ENCODE measurements at regions not wholly inside any gene's neighbourhood (a gene's known extent, or its start where the extent isn't known, plus 50 kb on each side); places are given as distances from the start of the nearest gene placed in this dataset.

- ATAC-seq (no peak), DNase-seq (no peak)
- ChIA-PET CTCF (no interaction called here), POLR2A (no interaction called here)
- peaks cover 2% of the 10 kb centered on the region for H3K27me3 Mint-ChIP-seq
- peaks cover 9% of the 10 kb centered on the region for H3K4me1 Mint-ChIP-seq
- intact Hi-C loops (cut with DNase I, micrococcal nuclease): no loop called here
- H3K9me3 Mint-ChIP-seq (ENCODE audit: low read depth): no peaks in the 10 kb centered on the region
- H3K4me3 Mint-ChIP-seq: no peak overlapping the region
- no peak overlapping the region for H3K27ac Mint-ChIP-seq
- no peaks in the 10 kb centered on the region for H3K36me3 Mint-ChIP-seq (ENCODE audit: low read depth)
These were observed 237.8 kb upstream of the GSE1 start for GRCh38 chr16:85375282-85375681.

- DNase-seq (no peak), ATAC-seq (no peak)
- H3K9me3 Mint-ChIP-seq (ENCODE audit: low read depth): no peaks in the 10 kb centered on the region
- no peak overlapping the region for H3K4me3 Mint-ChIP-seq
- intact Hi-C loops (cut with DNase I, micrococcal nuclease): no loop called here
- H3K27me3 Mint-ChIP-seq: peaks cover 6% of the 10 kb centered on the region
- ChIA-PET POLR2A (no interaction called here), CTCF (no interaction called here)
- no peaks in the 10 kb centered on the region for H3K36me3 Mint-ChIP-seq (ENCODE audit: low read depth)
- no peak overlapping the region for H3K27ac Mint-ChIP-seq
- peaks cover 9% of the 10 kb centered on the region for H3K4me1 Mint-ChIP-seq
These were observed 236.6 kb upstream of the GSE1 start for GRCh38 chr16:85376292-85377095.

DNA sequence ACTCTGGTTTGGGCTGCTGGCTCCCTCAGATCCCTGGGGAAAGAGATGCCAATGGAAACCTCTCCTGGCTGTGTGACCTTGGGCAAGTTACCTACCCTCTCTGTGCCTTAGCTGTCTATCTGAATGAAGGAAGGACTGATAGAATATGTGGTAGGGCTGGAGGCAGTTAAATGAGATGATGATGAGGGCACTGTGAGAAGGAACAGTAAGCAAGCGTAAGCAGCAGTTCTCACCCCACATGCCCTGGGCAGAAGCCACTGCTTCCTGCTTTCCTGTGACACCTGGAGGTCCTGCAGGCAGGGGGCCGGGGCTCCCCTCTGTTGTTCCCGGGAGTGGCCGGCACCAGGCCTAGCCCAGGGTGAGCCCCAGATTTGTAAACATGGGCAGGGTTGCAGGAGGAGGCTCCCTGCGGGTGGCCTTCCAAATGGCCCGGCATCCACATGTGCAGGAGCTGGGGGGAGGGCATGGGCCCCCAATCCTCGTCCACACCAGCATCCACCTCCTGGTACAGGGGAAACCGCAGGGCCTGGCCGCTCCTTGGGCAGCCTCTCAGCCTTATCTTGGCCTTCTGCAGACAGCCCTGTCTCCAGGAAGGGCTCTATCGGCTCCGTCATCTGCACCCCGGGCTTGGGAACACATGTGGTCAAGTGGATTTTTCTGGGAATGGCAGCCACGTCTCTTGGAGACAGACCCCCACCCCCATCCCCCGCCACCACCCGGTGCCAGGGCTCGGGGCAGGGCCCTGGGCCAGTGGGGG lies 235.6 kb upstream of the GSE1 start:
- Mint-ChIP-seq H3K4me3 (no peak overlapping the region), H3K4me1 (peaks cover 7% of the 10 kb centered on the region), H3K9me3 (ENCODE audit: low read depth) (no peaks in the 10 kb centered on the region), H3K27ac (no peak overlapping the region), H3K36me3 (ENCODE audit: low read depth) (no peaks in the 10 kb centered on the region), H3K27me3 (peaks cover 6% of the 10 kb centered on the region)
- DNase-seq (no peak), ATAC-seq (no peak)
- intact Hi-C loops (cut with DNase I, micrococcal nuclease): no loop called here
- CTCF ChIA-PET: interaction anchor here (0.6 to 1.3 kb wide), 3 partner anchors 40 to 281 kb away, joined by 3 to 4 read pairs (median 4); no protein-coding TSS in a partner anchor
- POLR2A ChIA-PET: no interaction called here

- Mint-ChIP-seq H3K9me3 (ENCODE audit: low read depth) (no peaks in the 10 kb centered on the region), H3K27me3 (peaks cover 6% of the 10 kb centered on the region), H3K4me1 (no peaks in the 10 kb centered on the region), H3K36me3 (ENCODE audit: low read depth) (no peaks in the 10 kb centered on the region), H3K4me3 (no peak overlapping the region), H3K27ac (no peak overlapping the region)
- ChIA-PET CTCF (interaction anchor here (0.6 to 1.3 kb wide), 2 partner anchors 113 to 281 kb away, joined by 3 to 4 read pairs; no protein-coding TSS in a partner anchor), POLR2A (no interaction called here)
- intact Hi-C loops (cut with DNase I, micrococcal nuclease): no loop called here
- DNase-seq (no peak), ATAC-seq (no peak)
These were observed 234.7 kb upstream of the GSE1 start for GRCh38 chr16:85378145-85379040.

GRCh38 chr16:85379041-85380001 lies 233.8 kb upstream of the GSE1 start:
- CTCF ChIA-PET: interaction anchor here (1.2 kb wide), 1 partner anchor 11 kb away, joined by 3 read pairs; no protein-coding TSS in a partner anchor
- DNase-seq (no peak), ATAC-seq (no peak)
- POLR2A ChIA-PET: no interaction called here
- H3K27ac Mint-ChIP-seq: no peak overlapping the region
- peaks cover 6% of the 10 kb centered on the region for H3K27me3 Mint-ChIP-seq
- H3K4me1 Mint-ChIP-seq: no peaks in the 10 kb centered on the region
- intact Hi-C loops (cut with DNase I, micrococcal nuclease): no loop called here
- no peak overlapping the region for H3K4me3 Mint-ChIP-seq
- H3K36me3 Mint-ChIP-seq (ENCODE audit: low read depth): no peaks in the 10 kb centered on the region
- no peaks in the 10 kb centered on the region for H3K9me3 Mint-ChIP-seq (ENCODE audit: low read depth)

- CTCF ChIA-PET: interaction anchor here (0.7 to 1.5 kb wide), 3 partner anchors 10 to 236 kb away, joined by 3 to 5 read pairs (median 3); no protein-coding TSS in a partner anchor
- POLR2A ChIA-PET: no interaction called here
- Mint-ChIP-seq H3K9me3 (ENCODE audit: low read depth) (no peaks in the 10 kb centered on the region), H3K27ac (no peak overlapping the region), H3K36me3 (ENCODE audit: low read depth) (no peaks in the 10 kb centered on the region), H3K4me3 (no peak overlapping the region), H3K27me3 (peaks cover 6% of the 10 kb centered on the region), H3K4me1 (no peaks in the 10 kb centered on the region)
- no peak for ATAC-seq
- intact Hi-C loops (cut with DNase I, micrococcal nuclease): no loop called here
- no peak for DNase-seq
These were observed 233.1 kb upstream of the GSE1 start for GRCh38 chr16:85380002-85380395.

DNA sequence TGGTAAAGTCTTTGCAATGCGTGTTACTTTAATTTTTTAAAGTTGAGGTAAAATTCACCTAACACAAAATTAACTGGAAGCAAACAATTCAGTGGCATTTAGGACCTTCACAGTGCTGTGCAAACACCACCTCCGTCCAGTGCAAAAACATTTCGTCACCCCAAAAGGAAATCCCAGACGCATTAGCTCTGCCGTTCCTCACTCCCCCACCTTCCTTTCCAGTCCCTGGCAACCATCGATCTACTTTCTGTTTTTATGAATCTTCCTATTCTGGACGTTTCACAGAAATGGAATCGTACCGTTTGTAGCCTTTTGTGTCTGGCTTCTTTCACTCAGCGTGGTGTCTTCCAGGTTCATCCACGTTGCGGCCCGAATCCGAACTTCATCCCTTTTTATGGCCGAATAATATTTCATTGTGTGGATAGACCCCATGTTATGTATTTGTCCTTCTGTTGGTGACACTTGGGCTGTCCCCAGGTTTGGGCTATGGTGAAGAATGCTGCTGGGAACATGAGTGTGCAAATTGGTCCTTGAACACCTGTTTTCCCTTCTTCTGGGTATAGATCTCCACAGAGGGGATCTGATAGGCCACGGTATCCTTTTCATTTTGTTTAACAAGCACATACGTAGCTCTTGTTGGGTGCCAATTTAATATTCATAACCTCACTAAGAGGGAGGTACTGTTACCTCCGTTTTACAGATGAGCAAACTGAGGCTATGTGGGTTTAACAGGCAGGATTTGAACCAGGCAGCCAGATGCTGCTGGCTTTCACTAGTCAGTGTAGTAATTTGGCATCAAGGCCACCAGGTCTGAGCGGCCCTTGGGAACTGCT lies 232.0 kb upstream of the GSE1 start:
- H3K27me3 Mint-ChIP-seq: peaks cover 6% of the 10 kb centered on the region
- no peaks in the 10 kb centered on the region for H3K9me3 Mint-ChIP-seq (ENCODE audit: low read depth)
- POLR2A ChIA-PET: no interaction called here
- ATAC-seq (no peak), DNase-seq (no peak)
- no peak overlapping the region for H3K27ac Mint-ChIP-seq
- no peak overlapping the region for H3K4me3 Mint-ChIP-seq
- no peaks in the 10 kb centered on the region for H3K36me3 Mint-ChIP-seq (ENCODE audit: low read depth)
- intact Hi-C loops (cut with DNase I, micrococcal nuclease): no loop called here
- CTCF ChIA-PET: interaction anchor here (0.6 to 1.5 kb wide), 4 partner anchors 12 to 345 kb away, joined by 3 to 5 read pairs (median 3); no protein-coding TSS in a partner anchor
- no peaks in the 10 kb centered on the region for H3K4me1 Mint-ChIP-seq

- no peak overlapping the region for H3K27ac Mint-ChIP-seq
- DNase-seq (no peak), ATAC-seq (no peak)
- no peaks in the 10 kb centered on the region for H3K4me1 Mint-ChIP-seq
- H3K27me3 Mint-ChIP-seq: peaks cover 6% of the 10 kb centered on the region
- intact Hi-C loops (cut with DNase I, micrococcal nuclease): no loop called here
- no peaks in the 10 kb centered on the region for H3K9me3 Mint-ChIP-seq (ENCODE audit: low read depth)
- H3K4me3 Mint-ChIP-seq: no peak overlapping the region
- CTCF ChIA-PET: interaction anchor here (0.8 kb wide), 1 partner anchor 34 kb away, joined by 3 read pairs; no protein-coding TSS in a partner anchor
- POLR2A ChIA-PET: no interaction called here
- H3K36me3 Mint-ChIP-seq (ENCODE audit: low read depth): no peaks in the 10 kb centered on the region
These were observed 231.2 kb upstream of the GSE1 start for GRCh38 chr16:85381738-85382592.

GRCh38 chr16:85382717-85383118 lies 230.4 kb upstream of the GSE1 start:
- DNase-seq (no peak), ATAC-seq (no peak)
- CTCF ChIA-PET: interaction anchor here (0.5 kb wide), 1 partner anchor 14 kb away, joined by 3 read pairs; no protein-coding TSS in a partner anchor
- no peak overlapping the region for H3K27ac Mint-ChIP-seq
- H3K27me3 Mint-ChIP-seq: peaks cover 10% of the 10 kb centered on the region
- no peaks in the 10 kb centered on the region for H3K9me3 Mint-ChIP-seq (ENCODE audit: low read depth)
- no peak overlapping the region for H3K4me3 Mint-ChIP-seq
- intact Hi-C loops (cut with DNase I, micrococcal nuclease): no loop called here
- no peaks in the 10 kb centered on the region for H3K36me3 Mint-ChIP-seq (ENCODE audit: low read depth)
- POLR2A ChIA-PET: no interaction called here
- no peaks in the 10 kb centered on the region for H3K4me1 Mint-ChIP-seq
